Muscle of leg (tissue), 3 donors: ENCODE measurements at regions not wholly inside any gene's neighbourhood (a gene's known extent, or its start where the extent isn't known, plus 50 kb on each side); places are given as distances from the start of the nearest gene placed in this dataset.

Experiments
- DNase-seq: peaks from one replicate; pipeline ENCODE4 v3.0.0; 2013
- H3K27ac ChIP-seq: one replicate; pipeline ENCODE4 v1.5.1; 2013; ENCODE audit warnings: mild to moderate bottlenecking, low read length, control low read depth
- H3K27me3 ChIP-seq: one replicate; pipeline ENCODE4 v1.6.1; 2013; ENCODE audit warnings: low read length; ENCODE audit not compliant: control insufficient read depth, insufficient read depth
- H3K36me3 ChIP-seq: one replicate; pipeline ENCODE4 v1.6.1; 2013; ENCODE audit warnings: low read length; ENCODE audit not compliant: control insufficient read depth, insufficient read depth
- H3K4me1 ChIP-seq: one replicate; pipeline ENCODE4 v1.6.1; 2013; ENCODE audit warnings: low read length; ENCODE audit not compliant: control insufficient read depth, insufficient read depth
- H3K4me3 ChIP-seq: one replicate; pipeline ENCODE4 v1.5.1; 2013; ENCODE audit warnings: low read length, control low read depth
- H3K9me3 ChIP-seq: replicated peaks from 2 replicates; pipeline ENCODE4 v1.6.1; 2013; ENCODE audit warnings: low read depth, low read length; ENCODE audit not compliant: control insufficient read depth
- WGBS: methylation state at CpG from one replicate; pipeline ENCODE4 v1.1.5; 2013; ENCODE audit warnings: missing lambda C conversion rate; ENCODE audit not compliant: insufficient coverage; 5-methylcytosine and 5-hydroxymethylcytosine counted together

DNA sequence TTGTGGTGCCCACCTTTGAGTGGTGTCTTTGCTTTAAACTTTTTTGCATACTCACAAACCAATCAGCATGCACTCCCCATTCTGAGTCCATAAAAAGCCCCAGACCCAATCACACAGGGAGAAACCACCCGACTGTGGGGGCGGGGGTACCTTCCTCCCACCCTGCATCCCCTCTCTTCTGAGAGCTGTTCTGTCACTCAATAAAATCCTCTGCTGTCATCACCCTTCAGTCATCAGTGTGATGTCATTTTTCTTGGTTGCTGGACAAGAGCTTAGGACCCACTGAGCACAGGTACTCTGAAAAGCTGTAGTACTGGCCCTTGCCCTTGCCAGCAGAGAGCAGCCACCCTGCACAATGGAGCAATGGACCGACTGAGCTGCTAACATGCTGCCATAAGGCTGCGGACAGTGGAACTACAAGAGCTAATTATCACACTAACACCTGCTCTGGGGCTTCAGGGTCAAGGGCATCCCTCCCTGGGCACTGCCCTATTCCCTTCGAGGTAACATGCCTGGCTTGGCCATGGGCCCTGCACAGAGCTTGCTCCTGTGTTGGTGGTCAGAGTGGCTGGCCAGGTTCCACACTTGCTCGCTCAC is 62.9 kb upstream of the PGRMC2 start:
- Histone ChIP-seq H3K36me3 (no peaks in the 10 kb centered on the region), H3K27me3 (no peaks in the 10 kb centered on the region), H3K27ac (no peak overlapping the region), H3K4me1 (peaks cover 3% of the 10 kb centered on the region), H3K9me3 (peaks cover 2% of the 10 kb centered on the region), H3K4me3 (no peak overlapping the region)
- 76% methylated on average over 6 of the region's 6 CpGs for WGBS
- no peak for DNase-seq

GRCh38 chr4:128349921-128350320 is 62.3 kb upstream of the PGRMC2 start:
- 84% methylated on average over 4 of the region's 4 CpGs for WGBS
- no peak overlapping the region for H3K4me3 ChIP-seq
- H3K36me3 ChIP-seq, result no peaks in the 10 kb centered on the region
- H3K4me1 ChIP-seq, result no peaks in the 10 kb centered on the region
- DNase-seq, result no peak
- H3K27me3 ChIP-seq, result no peaks in the 10 kb centered on the region
- H3K9me3 ChIP-seq, result peaks cover 2% of the 10 kb centered on the region
- no peak overlapping the region for H3K27ac ChIP-seq

- no peaks in the 10 kb centered on the region for H3K27me3 ChIP-seq
- no peaks in the 10 kb centered on the region for H3K36me3 ChIP-seq
- H3K4me1 ChIP-seq, result no peaks in the 10 kb centered on the region
- H3K9me3 ChIP-seq, result peaks cover 2% of the 10 kb centered on the region
- DNase-seq, result no peak
- no peak overlapping the region for H3K4me3 ChIP-seq
- no CpG with 5 or more reads among the region's 4 CpGs for WGBS
- H3K27ac ChIP-seq, result no peak overlapping the region
These were observed 60.5 kb upstream of the PGRMC2 start for GRCh38 chr4:128347930-128348660.

DNA sequence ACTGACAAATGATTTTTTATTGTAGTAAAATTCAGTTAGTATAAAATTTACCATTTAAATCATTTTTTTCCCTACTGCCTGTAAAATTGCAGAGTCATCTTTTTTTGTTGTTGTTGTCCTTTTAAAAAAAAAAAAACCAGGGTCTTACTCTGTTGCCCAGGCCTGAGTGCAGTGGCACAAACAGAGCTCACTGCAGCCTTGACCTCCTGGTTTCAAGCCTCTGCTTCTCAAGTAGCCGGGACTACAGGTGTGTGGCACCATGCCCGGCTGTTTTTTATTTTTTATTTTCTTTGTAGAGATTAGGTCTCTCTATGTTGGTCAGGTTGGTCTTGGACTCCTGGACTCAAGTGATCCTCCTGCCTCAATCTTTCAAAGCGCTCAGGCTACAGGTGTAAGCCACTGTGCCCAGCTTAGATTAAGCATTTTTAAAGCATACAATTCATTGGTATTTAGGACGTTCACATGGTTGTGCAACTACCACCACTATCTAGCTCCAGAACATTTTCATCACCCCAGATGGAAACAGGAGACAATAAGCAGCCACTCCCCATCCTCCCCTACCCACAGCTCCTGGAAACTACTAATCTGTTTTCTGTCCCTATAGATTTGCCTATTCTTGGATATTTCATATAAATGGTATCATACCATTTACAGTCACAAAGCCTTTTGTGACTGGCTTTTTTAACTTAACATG is 59.7 kb upstream of the PGRMC2 start:
- Histone ChIP-seq H3K27ac (no peak overlapping the region), H3K36me3 (no peaks in the 10 kb centered on the region), H3K4me3 (no peak overlapping the region), H3K9me3 (peaks cover 2% of the 10 kb centered on the region), H3K27me3 (no peaks in the 10 kb centered on the region), H3K4me1 (no peaks in the 10 kb centered on the region)
- 29% methylated on average over 1 of the region's 4 CpGs for WGBS
- no peak for DNase-seq

DNA sequence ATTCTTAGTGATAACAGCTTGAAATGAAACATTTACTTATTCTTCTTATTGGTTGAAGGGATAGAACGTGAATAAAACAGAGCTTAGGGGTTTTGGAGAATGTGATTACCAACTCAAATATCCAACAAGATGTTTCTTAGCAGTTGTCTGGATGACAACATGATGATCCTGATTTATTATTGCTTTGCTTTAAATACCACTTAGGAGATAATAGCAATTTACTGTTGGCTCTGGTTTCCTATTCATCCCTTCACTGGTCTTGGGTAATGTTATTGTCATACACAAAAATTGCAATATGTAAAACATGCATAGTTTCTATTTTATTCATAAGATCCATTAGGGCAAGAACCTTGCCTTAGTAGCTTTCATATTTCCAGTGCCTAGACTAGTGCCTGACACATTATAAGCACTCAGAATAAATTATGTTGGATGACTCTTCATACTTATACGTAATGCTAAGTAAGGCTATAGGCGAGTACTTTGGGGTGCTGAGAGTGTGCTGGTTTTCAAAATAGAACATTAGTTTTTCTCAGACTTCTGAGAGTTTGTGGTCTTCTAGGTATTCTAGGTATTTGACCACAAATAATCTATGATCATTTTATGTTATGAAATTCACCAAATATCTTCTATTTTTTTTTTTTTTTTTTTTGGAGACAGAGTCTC is 58.6 kb upstream of the PGRMC2 start:
- no peak for DNase-seq
- H3K36me3 ChIP-seq, result no peaks in the 10 kb centered on the region
- no CpG with 5 or more reads among the region's 3 CpGs for WGBS
- H3K27ac ChIP-seq, result no peak overlapping the region
- H3K9me3 ChIP-seq, result peaks cover 2% of the 10 kb centered on the region
- no peak overlapping the region for H3K4me3 ChIP-seq
- H3K4me1 ChIP-seq, result no peaks in the 10 kb centered on the region
- no peaks in the 10 kb centered on the region for H3K27me3 ChIP-seq

GRCh38 chr4:128345650-128346049 is 58.0 kb upstream of the PGRMC2 start:
- no peak for DNase-seq
- Histone ChIP-seq H3K9me3 (peaks cover 2% of the 10 kb centered on the region), H3K36me3 (no peaks in the 10 kb centered on the region), H3K27me3 (no peaks in the 10 kb centered on the region), H3K4me3 (no peak overlapping the region), H3K4me1 (no peaks in the 10 kb centered on the region), H3K27ac (no peak overlapping the region)
- WGBS, result no CpG with 5 or more reads among the region's 1 CpG

DNA sequence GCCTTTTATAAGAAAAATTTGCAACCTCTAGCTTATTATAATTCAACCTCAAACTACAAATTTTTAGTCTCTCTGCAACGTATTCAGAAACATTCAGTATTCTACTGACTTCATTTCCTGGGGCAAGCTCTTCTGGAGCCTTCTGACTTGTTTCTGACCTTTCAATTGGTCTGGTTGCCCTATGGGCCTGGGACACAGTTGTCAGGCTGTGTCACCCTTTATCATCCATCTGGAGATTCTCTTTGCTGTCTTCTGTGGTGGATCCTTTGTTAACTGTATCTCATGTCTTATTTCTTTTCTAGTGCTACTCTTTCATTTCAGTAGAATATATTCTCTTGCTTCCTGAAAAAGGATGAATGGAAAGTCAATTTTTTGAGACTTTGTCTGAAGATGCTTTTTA is 55.1 kb upstream of the PGRMC2 start:
- 64% methylated on average over 1 of the region's 1 CpG for WGBS
- H3K4me3 ChIP-seq, result no peak overlapping the region
- no peaks in the 10 kb centered on the region for H3K27me3 ChIP-seq
- H3K36me3 ChIP-seq, result no peaks in the 10 kb centered on the region
- no peak for DNase-seq
- H3K27ac ChIP-seq, result no peak overlapping the region
- peaks cover 2% of the 10 kb centered on the region for H3K9me3 ChIP-seq
- H3K4me1 ChIP-seq, result no peaks in the 10 kb centered on the region

DNA sequence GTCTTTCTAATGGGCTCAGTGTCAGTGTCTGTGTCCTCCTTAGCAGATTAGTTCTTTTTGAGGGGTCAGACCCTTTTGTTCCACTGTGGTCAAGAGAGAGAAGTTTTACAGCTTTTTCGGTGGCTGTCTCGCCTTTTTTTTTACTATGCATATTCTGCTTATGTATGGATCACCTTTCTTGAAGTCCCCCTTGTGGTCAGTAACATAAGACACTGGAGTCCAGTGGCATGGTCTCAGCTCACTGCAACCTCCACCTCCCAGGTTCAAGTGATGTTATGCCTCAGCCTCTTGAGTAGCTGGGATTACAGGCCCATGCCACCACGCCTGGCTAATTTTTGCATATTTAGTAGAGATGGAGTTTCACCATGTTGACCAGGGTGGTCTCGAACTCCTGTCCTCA is 54.0 kb upstream of the PGRMC2 start:
- Histone ChIP-seq H3K9me3 (peaks cover 2% of the 10 kb centered on the region), H3K4me3 (no peak overlapping the region), H3K4me1 (no peaks in the 10 kb centered on the region), H3K27me3 (no peaks in the 10 kb centered on the region), H3K27ac (no peak overlapping the region), H3K36me3 (no peaks in the 10 kb centered on the region)
- 80% methylated on average over 1 of the region's 4 CpGs for WGBS
- no peak for DNase-seq

- 90% methylated on average over 1 of the region's 4 CpGs for WGBS
- DNase-seq, result no peak
- Histone ChIP-seq H3K27ac (no peak overlapping the region), H3K4me1 (no peaks in the 10 kb centered on the region), H3K36me3 (no peaks in the 10 kb centered on the region), H3K27me3 (no peaks in the 10 kb centered on the region), H3K9me3 (no peaks in the 10 kb centered on the region), H3K4me3 (no peak overlapping the region)
These were observed 51.2 kb upstream of the PGRMC2 start for GRCh38 chr4:128338634-128339355.

- WGBS, result no CpG with 5 or more reads among the region's 2 CpGs
- H3K9me3 ChIP-seq, result no peaks in the 10 kb centered on the region
- no peak overlapping the region for H3K4me3 ChIP-seq
- DNase-seq, result no peak
- H3K4me1 ChIP-seq, result no peaks in the 10 kb centered on the region
- no peaks in the 10 kb centered on the region for H3K36me3 ChIP-seq
- no peak overlapping the region for H3K27ac ChIP-seq
- no peaks in the 10 kb centered on the region for H3K27me3 ChIP-seq
These were observed 50.2 kb upstream of the PGRMC2 start for GRCh38 chr4:128337863-128338262.
